CD4-positive, alpha-beta memory T cell (primary cell): ENCODE measurements at regions not wholly inside any gene's neighbourhood (a gene's known extent, or its start where the extent isn't known, plus 50 kb on each side); places are given as distances from the start of the nearest gene placed in this dataset.

Source experiments
- CTCF ChIA-PET: fragments of 350-600 bp; sonication (Branson Sonifier 250); formaldehyde crosslinking; loops from one replicate; lab custom pipeline; 2021; ENCODE audit warnings: inconsistent platforms; ENCODE audit not compliant: partially characterized antibody; lab: Charles Lee
- POLR2A ChIA-PET: fragments of 350-600 bp; sonication (Branson Sonifier 250); formaldehyde crosslinking; loops from one replicate; lab custom pipeline; 2021; ENCODE audit not compliant: partially characterized antibody; lab: Charles Lee
- DNase-seq, 5 donors: peaks; one replicate each; pipeline versions ENCODE4 v3.0.0 to v3.0.0-alpha.2; 2020 to 2022; ENCODE audit warnings: mixed read lengths in 1 of 5
- H3K27ac ChIP-seq: one replicate; pipeline ENCODE4 v1.7.0; 2013; ENCODE audit warnings: low read depth, low read length
- H3K27me3 ChIP-seq: 2 replicates; pipeline ENCODE4 v1.7.0; 2013; ENCODE audit warnings: mild to moderate bottlenecking, low read length, moderate library complexity; ENCODE audit not compliant: insufficient read depth
- H3K36me3 ChIP-seq: 2 replicates; pipeline ENCODE4 v1.7.0; 2013; ENCODE audit warnings: mild to moderate bottlenecking, low read length, moderate library complexity; ENCODE audit not compliant: insufficient read depth
- H3K4me1 ChIP-seq: 2 replicates; pipeline ENCODE4 v1.7.0; 2013; ENCODE audit warnings: mild to moderate bottlenecking, low read length, moderate library complexity; ENCODE audit not compliant: insufficient read depth
- H3K4me3 ChIP-seq, 2 donors: one replicate each; pipeline ENCODE4 v1.7.0; 2013; ENCODE audit warnings: low read length in 2 of 2, mild to moderate bottlenecking in 1 of 2
- H3K9me3 ChIP-seq, 2 donors: one replicate each; pipeline ENCODE4 v1.7.0; 2013; ENCODE audit warnings: low read length in 2 of 2, control low read depth in 1 of 2; ENCODE audit not compliant: control insufficient read depth in 1 of 2
- H3K27ac Mint-ChIP-seq, 7 donors: one replicate each; pipeline ENCODE4 v1.8.0; 2020 to 2021; ENCODE audit warnings: mixed read lengths in 7 of 7, mild to moderate bottlenecking in 6 of 7, inconsistent platforms in 3 of 7, moderate library complexity in 3 of 7
- H3K27me3 Mint-ChIP-seq, 2 donors: one replicate each; pipeline ENCODE4 v1.8.0; 2020 to 2021; ENCODE audit warnings: mixed read lengths in 2 of 2
- H3K36me3 Mint-ChIP-seq, 2 donors: one replicate each; pipeline ENCODE4 v1.8.0; 2020 to 2021; ENCODE audit warnings: mixed read lengths in 2 of 2, inconsistent platforms in 1 of 2, mild to moderate bottlenecking in 1 of 2
- H3K4me1 Mint-ChIP-seq, 4 donors: one replicate each; pipeline ENCODE4 v1.8.0; 2020 to 2021; ENCODE audit warnings: mixed read lengths in 4 of 4, mild to moderate bottlenecking in 1 of 4
- H3K4me3 Mint-ChIP-seq, 8 donors: one replicate each; pipeline ENCODE4 v1.8.0; 2020 to 2021; ENCODE audit warnings: mixed read lengths in 8 of 8, mild to moderate bottlenecking in 7 of 8, moderate library complexity in 6 of 8, inconsistent platforms in 3 of 8
- H3K9me3 Mint-ChIP-seq, 8 donors: one replicate each; pipeline ENCODE4 v1.8.0; 2020 to 2021; ENCODE audit warnings: mixed read lengths in 8 of 8, mild to moderate bottlenecking in 5 of 8, inconsistent platforms in 3 of 8, moderate library complexity in 1 of 8
- intact Hi-C: fragments of 100-400 bp; cut with micrococcal nuclease; formaldehyde crosslinking; loops from one replicate; pipeline ENCODE4 v1.15.1; 2023

DNA sequence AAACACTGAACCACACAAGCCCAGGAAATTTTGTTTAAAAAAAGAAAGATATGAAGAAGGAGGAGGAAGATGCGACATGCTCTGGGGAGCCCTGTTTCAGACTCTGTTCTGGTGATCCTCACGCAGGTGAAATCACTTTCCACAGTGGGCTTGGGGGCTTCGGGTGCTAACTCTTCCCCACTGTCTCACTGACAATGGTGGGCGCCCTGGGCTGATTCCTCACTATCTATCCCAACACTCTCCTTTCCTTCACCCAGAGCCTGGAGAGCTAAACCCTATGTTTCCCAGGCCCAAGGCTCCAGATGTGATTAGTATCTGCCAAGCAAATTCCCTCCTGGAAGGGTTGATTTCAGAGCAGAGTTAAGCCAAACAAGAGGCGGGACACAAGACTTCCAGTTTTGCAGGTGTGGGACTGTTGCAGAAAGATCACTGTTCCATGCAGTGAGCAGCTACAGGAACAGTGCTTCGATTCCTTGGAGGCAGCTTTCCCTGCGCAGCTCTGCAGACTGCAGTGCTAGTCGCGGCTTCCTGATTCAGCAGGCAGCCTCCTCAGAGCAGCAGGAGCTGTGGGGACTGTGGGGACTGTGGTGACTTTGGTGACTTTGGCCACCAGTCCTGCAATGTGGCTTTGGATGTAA, 168.3 kb downstream of the RHOU start:
- ChIA-PET CTCF (no interaction called here), POLR2A (no interaction called here)
- Histone ChIP-seq H3K4me1 (no peaks in the 10 kb centered on the region), H3K27ac (no peak overlapping the region), H3K27me3 (no peaks in the 10 kb centered on the region), H3K4me3 (no peak overlapping the region), H3K36me3 (no peaks in the 10 kb centered on the region), H3K9me3 (no peaks in the 10 kb centered on the region)
- H3K4me3 Mint-ChIP-seq = no peak overlapping the region
- no peaks in the 10 kb centered on the region for H3K27me3 Mint-ChIP-seq
- DNase-seq = no peak
- no peaks in the 10 kb centered on the region for H3K36me3 Mint-ChIP-seq
- H3K9me3 Mint-ChIP-seq = peaks cover 0 to 4% (median under 1%) of the 10 kb centered on the region in 8 donors
- intact Hi-C loops = no loop called here
- no peak overlapping the region for H3K27ac Mint-ChIP-seq
- H3K4me1 Mint-ChIP-seq = peaks cover 0 to 1% (median 0%) of the 10 kb centered on the region in 4 donors

DNA sequence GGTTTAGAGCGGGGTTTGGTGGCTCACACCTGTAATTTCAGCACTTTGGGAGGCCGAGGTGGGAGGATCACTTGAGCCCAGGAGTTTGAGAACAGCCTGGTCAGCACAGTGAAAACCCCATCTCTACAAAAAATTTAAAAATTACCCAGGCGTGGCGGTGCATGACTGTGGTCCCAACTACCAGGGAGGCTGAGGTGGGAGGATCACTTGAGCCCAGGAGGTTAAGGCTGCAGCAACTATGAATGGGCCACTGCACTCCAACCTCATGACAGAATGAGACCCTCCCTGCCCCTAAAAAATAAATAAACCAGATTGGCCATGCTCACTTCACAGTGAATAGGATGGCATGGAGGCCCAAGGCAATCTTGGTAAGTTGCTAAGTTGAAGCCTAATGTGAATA, 168.9 kb downstream of the RHOU start:
- H3K4me1 Mint-ChIP-seq = peaks cover 0 to 1% (median 0%) of the 10 kb centered on the region in 4 donors
- Histone ChIP-seq H3K27ac (no peak overlapping the region), H3K36me3 (no peaks in the 10 kb centered on the region), H3K27me3 (no peaks in the 10 kb centered on the region), H3K4me3 (no peak overlapping the region), H3K9me3 (no peaks in the 10 kb centered on the region), H3K4me1 (no peaks in the 10 kb centered on the region)
- intact Hi-C loops = no loop called here
- ChIA-PET POLR2A (no interaction called here), CTCF (no interaction called here)
- no peak for DNase-seq
- H3K9me3 Mint-ChIP-seq = peaks cover 0 to 4% (median under 1%) of the 10 kb centered on the region in 8 donors
- H3K27ac Mint-ChIP-seq = no peak overlapping the region
- H3K4me3 Mint-ChIP-seq = no peak overlapping the region
- H3K36me3 Mint-ChIP-seq = no peaks in the 10 kb centered on the region
- no peaks in the 10 kb centered on the region for H3K27me3 Mint-ChIP-seq

DNA sequence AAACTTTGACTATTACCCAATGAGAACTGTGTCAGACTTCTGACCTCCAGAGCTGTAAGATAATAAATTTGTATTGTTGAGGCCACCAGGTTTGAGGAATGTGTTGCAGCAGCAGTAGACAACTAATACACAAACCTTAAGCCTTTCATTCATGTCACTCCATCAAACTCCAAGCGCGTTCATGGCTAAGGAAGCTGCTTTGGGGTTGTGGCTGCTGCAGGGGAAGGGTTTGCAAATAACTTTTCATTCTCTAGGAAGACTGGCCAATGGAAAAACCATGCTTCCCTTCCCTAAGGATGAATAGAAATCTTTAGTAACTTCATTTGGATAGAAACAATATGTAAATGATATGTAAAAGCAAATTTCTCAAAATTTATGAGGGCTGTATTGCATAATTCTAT, 170.4 kb downstream of the RHOU start:
- Mint-ChIP-seq H3K27ac (no peak overlapping the region), H3K36me3 (no peaks in the 10 kb centered on the region), H3K4me3 (no peak overlapping the region), H3K27me3 (peaks cover 0 to 2% of the 10 kb centered on the region in 2 donors), H3K9me3 (peaks cover 0 to 4% (median under 1%) of the 10 kb centered on the region in 8 donors), H3K4me1 (peaks cover 0 to 1% (median 0%) of the 10 kb centered on the region in 4 donors)
- intact Hi-C loops = no loop called here
- Histone ChIP-seq H3K36me3 (no peaks in the 10 kb centered on the region), H3K4me3 (no peak overlapping the region), H3K27ac (no peak overlapping the region), H3K27me3 (no peaks in the 10 kb centered on the region), H3K4me1 (no peaks in the 10 kb centered on the region), H3K9me3 (no peaks in the 10 kb centered on the region)
- ChIA-PET POLR2A (no interaction called here), CTCF (no interaction called here)
- no peak for DNase-seq

DNA sequence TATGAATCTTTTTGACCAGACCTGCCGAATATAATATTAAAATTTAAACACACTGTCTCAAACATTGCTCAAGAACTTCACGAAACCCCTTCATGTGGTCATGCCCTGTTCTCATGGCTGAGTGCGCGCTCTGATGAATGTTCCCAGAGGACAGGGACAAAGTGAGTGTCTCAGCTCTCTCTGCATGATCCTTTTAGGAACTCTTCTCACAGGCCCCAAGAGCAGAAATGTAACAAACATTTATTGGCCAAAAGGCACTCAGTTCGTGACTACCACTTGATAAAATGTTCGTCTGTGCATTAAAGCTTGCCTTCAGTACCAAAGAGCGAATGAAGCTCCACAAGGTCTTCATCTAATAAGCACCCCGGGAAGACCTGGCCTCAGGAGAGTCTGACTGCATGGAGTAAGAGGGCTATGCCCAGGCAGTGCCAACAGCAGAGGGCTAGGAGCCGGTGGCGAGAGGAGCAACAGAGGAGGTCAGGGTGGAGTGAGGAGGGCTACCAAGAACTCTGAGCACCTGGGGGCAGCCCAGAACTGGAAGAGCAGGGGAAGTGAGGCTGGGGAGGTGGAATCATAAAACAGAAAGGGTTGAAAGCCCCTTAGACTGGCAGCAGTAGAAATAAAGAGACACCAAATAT, 171.1 kb downstream of the RHOU start:
- ChIA-PET CTCF (no interaction called here), POLR2A (no interaction called here)
- no peak overlapping the region for H3K4me3 Mint-ChIP-seq
- Histone ChIP-seq H3K27me3 (no peaks in the 10 kb centered on the region), H3K36me3 (no peaks in the 10 kb centered on the region), H3K9me3 (no peaks in the 10 kb centered on the region), H3K4me3 (no peak overlapping the region), H3K27ac (no peak overlapping the region), H3K4me1 (no peaks in the 10 kb centered on the region)
- intact Hi-C loops = no loop called here
- H3K9me3 Mint-ChIP-seq = peaks cover 0 to 4% (median under 1%) of the 10 kb centered on the region in 8 donors
- peaks cover 0 to 1% (median 0%) of the 10 kb centered on the region in 4 donors for H3K4me1 Mint-ChIP-seq
- no peak for DNase-seq
- H3K27ac Mint-ChIP-seq = no peak overlapping the region
- H3K27me3 Mint-ChIP-seq = peaks cover 0 to 2% of the 10 kb centered on the region in 2 donors
- H3K36me3 Mint-ChIP-seq = no peaks in the 10 kb centered on the region

DNA sequence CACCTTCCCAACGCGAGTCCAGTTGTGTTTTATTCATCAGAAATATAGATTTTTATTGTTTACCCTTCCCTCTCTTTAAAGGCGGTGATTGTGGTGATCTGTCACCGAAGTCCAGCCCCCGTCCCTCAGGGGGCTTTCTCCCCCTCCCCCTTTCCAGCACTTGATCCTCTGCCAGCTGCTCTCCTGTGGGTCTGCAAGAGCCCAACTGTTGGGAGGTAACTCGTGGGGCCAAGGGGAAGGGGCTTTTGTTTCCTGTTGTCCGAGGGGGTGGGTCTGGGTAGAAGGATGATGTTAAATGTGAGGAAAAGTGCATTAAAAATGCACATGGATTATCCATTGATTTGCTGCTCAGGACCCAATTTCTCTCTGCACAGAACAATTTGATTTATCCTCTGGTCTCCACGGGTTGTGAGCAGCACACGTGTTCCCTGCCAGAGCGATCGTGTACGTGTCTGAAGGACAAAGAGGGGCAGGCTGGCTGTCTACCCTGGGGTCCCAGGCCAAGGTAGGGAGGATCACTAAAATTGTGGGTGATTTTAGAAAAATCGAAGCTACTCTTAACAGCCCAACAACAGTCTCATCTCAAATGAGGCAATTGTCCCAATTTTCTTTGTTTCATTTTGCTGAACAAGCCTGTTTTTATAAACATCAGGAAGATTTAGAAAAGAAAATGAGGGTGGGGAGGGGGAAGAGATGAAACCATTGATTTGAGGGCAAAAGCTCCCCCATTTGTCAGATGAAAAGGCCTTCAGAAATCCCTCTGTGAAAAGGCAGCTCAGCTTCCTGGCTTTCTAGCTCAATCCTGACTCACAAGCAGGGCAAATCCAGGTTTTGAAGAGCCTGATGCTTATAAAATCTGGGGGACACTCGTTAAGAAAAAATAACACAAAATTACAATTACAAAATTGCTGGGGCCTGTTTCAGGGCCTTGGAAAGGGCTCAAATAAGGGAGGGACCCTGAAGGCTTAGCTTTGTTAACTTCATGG, 176.2 kb downstream of the RHOU start:
- intact Hi-C loops = no loop called here
- no peak for DNase-seq
- Histone ChIP-seq H3K27ac (no peak overlapping the region), H3K4me1 (no peaks in the 10 kb centered on the region), H3K4me3 (no peak overlapping the region), H3K27me3 (no peaks in the 10 kb centered on the region), H3K9me3 (no peaks in the 10 kb centered on the region), H3K36me3 (no peaks in the 10 kb centered on the region)
- H3K27me3 Mint-ChIP-seq = peaks cover 0 to 2% of the 10 kb centered on the region in 2 donors
- H3K9me3 Mint-ChIP-seq = peaks cover 0 to 4% (median 1%) of the 10 kb centered on the region in 8 donors
- ChIA-PET CTCF (no interaction called here), POLR2A (no interaction called here)
- H3K4me1 Mint-ChIP-seq = no peaks in the 10 kb centered on the region
- no peak overlapping the region for H3K4me3 Mint-ChIP-seq
- no peaks in the 10 kb centered on the region for H3K36me3 Mint-ChIP-seq
- peak overlapping the region in 2 of 7 donors; percentile 15 to 56 for H3K27ac Mint-ChIP-seq

DNA sequence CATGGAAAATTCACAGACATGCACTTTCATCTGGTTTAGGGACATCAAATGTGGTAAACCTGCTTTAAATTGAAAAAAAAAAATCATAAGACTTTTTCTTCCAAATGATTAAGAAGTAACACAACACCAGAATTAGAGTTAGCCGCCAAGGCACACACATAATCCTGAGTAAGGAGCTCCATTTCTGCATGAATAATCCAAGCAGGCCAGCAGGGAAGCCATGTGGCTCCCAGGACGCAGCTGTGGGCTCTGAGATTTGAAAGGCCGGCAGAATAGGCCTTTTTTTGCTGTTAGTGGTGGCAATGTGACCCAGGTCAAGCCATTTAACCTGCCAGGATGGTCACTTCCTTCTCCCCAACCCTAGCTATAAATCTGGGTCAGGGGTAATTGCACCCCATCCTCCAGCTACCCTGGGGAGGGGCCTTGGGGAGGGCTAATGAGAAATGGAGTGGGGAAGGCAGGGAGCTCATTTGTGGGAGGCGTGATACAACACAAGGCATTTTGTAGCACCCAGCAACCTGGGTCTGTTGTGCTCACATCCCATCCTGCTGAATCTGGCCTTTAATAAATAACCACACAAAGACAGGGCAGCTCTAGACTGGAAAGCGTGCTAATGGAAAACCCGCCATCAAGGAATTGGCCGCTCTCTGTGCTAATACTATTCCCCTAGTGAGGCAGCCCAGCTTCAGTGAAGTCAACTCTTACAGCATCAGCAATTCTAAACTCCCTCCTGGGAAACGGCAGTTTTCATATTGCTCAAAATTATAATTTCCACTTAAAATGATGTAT, 178.5 kb downstream of the RHOU start:
- no peak overlapping the region for H3K4me3 Mint-ChIP-seq
- H3K36me3 Mint-ChIP-seq = no peaks in the 10 kb centered on the region
- H3K27me3 ChIP-seq = no peaks in the 10 kb centered on the region
- no peak for DNase-seq
- intact Hi-C loops = no loop called here
- no peak overlapping the region for H3K27ac Mint-ChIP-seq
- no peaks in the 10 kb centered on the region for H3K4me1 Mint-ChIP-seq
- H3K4me3 ChIP-seq = no peak overlapping the region
- H3K27me3 Mint-ChIP-seq = peaks cover 0 to 2% of the 10 kb centered on the region in 2 donors
- no peaks in the 10 kb centered on the region for H3K4me1 ChIP-seq
- H3K9me3 ChIP-seq = no peaks in the 10 kb centered on the region
- H3K27ac ChIP-seq = no peak overlapping the region
- peaks cover 0 to 2% (median 0%) of the 10 kb centered on the region in 8 donors for H3K9me3 Mint-ChIP-seq
- ChIA-PET CTCF (interaction anchor here (1.0 kb wide), 1 partner anchor 176 kb away, joined by 3 read pairs; no protein-coding TSS in a partner anchor), POLR2A (no interaction called here)
- H3K36me3 ChIP-seq = no peaks in the 10 kb centered on the region
